Pancreas (tissue), 10 donors: ENCODE measurements at regions not wholly inside any gene's neighbourhood (a gene's known extent, or its start where the extent isn't known, plus 50 kb on each side); places are given as distances from the start of the nearest gene placed in this dataset.
"Not testable (repeated sequence)": the region's sequence is repeated elsewhere in the genome, so short reads cannot be mapped to it uniquely, and the experiment has no call there.

ENCODE experiments used
- ATAC-seq, 4 donors: fragments of 200-7000 bp; cut with Tn5 transposase; one replicate each; pipeline versions ENCODE4 v1.8.0 to v1.9.1; 2020; ENCODE audit warnings: mild to moderate bottlenecking in 4 of 4, moderate library complexity in 4 of 4
- DNase-seq, 6 donors: peaks; one replicate each; pipeline ENCODE4 v3.0.0-alpha.2; 2020
- FAIRE-seq: peaks from 2 replicates; lab custom pipeline; 2012; peaks lifted over from hg19 to GRCh38; lab: Jason Lieb, UNC
- H3K27ac ChIP-seq, 4 donors: fragments of 200-600 bp; sonication (generic); 1 replicate in 3 of 4; 2 replicates in 1 of 4; pipeline versions ENCODE4 v1.5.0 to v1.8.0; 2020
- H3K27me3 ChIP-seq, 4 donors: fragments of 200-600 bp; one replicate each; pipeline ENCODE4 v1.8.0; 2021
- H3K36me3 ChIP-seq, 3 donors: fragments of 200-600 bp; sonication (generic) in 1 of 3; one replicate each; pipeline versions ENCODE4 v1.5.0 to v1.8.0; 2020 to 2021
- H3K4me1 ChIP-seq, 3 donors: fragments of 200-600 bp; one replicate each; pipeline ENCODE4 v1.8.0; 2021
- H3K4me3 ChIP-seq, 4 donors: fragments of 200-600 bp; sonication (generic) in 2 of 4; one replicate each; pipeline versions ENCODE4 v1.5.0 to v1.8.0; 2020 to 2021
- H3K9me3 ChIP-seq, 4 donors: fragments of 200-600 bp; one replicate each; pipeline ENCODE4 v1.8.0; 2021
- CTCF ChIP-seq, 4 donors: fragments of 200-600 bp; sonication (generic) in 3 of 4; IDR thresholded peaks; one replicate each; pipeline versions ENCODE4 v1.5.0 to v1.8.0; 2021; ENCODE audit warnings: antibody characterized with exemption in 4 of 4
- WGBS, 2 donors: extraction: QIAGEN DNeasy Blood & Tissue Kit; methylation state at CpG; one replicate each; pipeline ENCODE4 v1.1.7; 2013; 5-methylcytosine and 5-hydroxymethylcytosine counted together
- intact Hi-C, 3 donors: fragments of 100-400 bp; cut with DNase I; formaldehyde crosslinking; loops; one replicate each; pipeline versions ENCODE4 v1.11.1 to v1.14.2; 2022
- donor health status: healthy with polysubstance abuse.
- donor health status: DM: no; HTN: no; CAD: no; lungs with moderate emphysema.
- donor health status: DM: no; HTN: no; CAD: no.
- donor health status: control.
- donor health status: control.
- donor health status: Bipolar disorder and iron deficiency.
- donor health status: DM: yes; HTN: yes; CAD: no.
- donor health status: DM: no; HTN: no; CAD: no.
- donor health status: DM: no; HTN: no; CAD: no.
- donor health status: DM: yes; HTN: yes; CAD: no.

DNA sequence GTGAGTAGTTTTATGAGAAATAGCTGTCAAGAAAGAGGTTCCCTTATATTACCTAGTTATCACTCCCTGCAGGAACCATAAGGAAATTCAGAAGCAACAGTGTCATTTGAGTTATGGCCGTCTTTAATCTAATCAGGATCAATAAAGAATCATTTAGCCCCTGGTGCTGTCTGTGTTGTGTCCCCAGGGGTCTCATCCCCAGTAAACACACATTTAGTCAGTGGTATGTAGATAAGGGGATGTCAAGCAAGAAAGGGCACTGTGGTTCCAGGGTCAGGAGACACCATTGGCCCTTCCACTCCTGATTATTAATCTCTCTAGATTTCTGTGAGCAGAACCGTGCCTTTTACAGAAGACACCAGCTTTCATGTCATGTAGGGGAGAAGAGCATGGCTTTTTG, 158.0 kb upstream of the SEMA6A start:
- intact Hi-C loops: no loop called here
- FAIRE-seq (no peak), DNase-seq (no peak), ATAC-seq (no peak)
- Histone ChIP-seq H3K27me3 (no peaks in the 10 kb centered on the region), H3K36me3 (no peaks in the 10 kb centered on the region), H3K4me1 (no peaks in the 10 kb centered on the region), H3K4me3 (no peak overlapping the region), H3K9me3 (no peaks in the 10 kb centered on the region), H3K27ac (no peak overlapping the region)
- WGBS, 2 donors: 58 to 66% methylated on average over 2 of the region's 2 CpGs
- TF ChIP-seq CTCF (IDR thresholded peaks at IDR 0.05): no peak

DNA sequence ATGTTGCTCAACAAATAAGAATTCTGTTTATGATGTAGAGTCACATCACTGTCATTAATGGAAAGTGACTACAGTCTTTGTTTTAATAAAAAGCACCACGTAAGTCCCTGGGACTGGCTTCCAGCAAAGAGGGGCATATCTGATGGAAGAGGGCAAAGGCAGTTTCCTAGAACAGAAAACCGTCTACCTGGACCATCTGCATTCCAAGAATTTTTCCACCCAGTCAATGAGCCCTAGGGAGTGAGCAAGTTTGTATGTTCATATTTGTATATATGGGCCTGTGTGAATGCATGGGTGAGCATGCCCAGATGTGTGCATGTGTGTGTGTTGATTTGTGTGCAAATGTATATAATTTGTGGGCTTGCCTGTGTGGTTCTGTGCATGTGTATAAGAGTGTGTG, 156.8 kb upstream of the SEMA6A start:
- intact Hi-C loops: no loop called here
- DNase-seq (no peak), FAIRE-seq (no peak), ATAC-seq (no peak)
- no peaks in the 10 kb centered on the region for H3K36me3 ChIP-seq
- no peak overlapping the region for H3K4me3 ChIP-seq
- no peak for TF ChIP-seq CTCF (IDR thresholded peaks at IDR 0.05)
- no peaks in the 10 kb centered on the region for H3K9me3 ChIP-seq
- H3K4me1 ChIP-seq: no peaks in the 10 kb centered on the region
- H3K27ac ChIP-seq: no peak overlapping the region
- WGBS, 2 donors: 57 to 65% methylated on average over 2 of the region's 2 CpGs
- H3K27me3 ChIP-seq: no peaks in the 10 kb centered on the region

DNA sequence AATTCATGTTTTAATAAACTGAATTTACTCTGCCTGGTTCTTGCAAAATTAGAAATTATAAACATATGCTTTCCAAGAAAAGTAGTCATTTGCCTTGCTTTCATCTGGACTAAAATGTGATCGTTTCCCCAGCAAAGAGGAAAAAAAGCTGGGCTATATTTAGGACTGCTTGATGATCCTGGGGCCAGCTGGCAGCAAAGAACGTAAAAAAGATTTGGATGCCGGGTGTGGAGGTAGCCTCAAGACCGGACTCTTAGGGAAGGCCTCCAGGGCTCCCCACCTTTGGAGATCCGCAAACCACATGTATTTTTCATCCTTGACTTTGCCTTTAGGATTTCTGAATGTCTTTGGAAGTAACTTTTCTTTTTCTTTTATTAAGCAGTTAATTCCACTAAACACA, 156.1 kb upstream of the SEMA6A start:
- intact Hi-C loops: no loop called here
- Histone ChIP-seq H3K27ac (no peak overlapping the region), H3K4me3 (no peak overlapping the region), H3K27me3 (no peaks in the 10 kb centered on the region), H3K9me3 (no peaks in the 10 kb centered on the region), H3K4me1 (no peaks in the 10 kb centered on the region), H3K36me3 (no peaks in the 10 kb centered on the region)
- ATAC-seq: no peak
- WGBS, 2 donors: 64 to 83% methylated on average over 5 of the region's 5 CpGs
- no peak for DNase-seq
- FAIRE-seq: no peak
- TF ChIP-seq CTCF (IDR thresholded peaks at IDR 0.05): no peak

DNA sequence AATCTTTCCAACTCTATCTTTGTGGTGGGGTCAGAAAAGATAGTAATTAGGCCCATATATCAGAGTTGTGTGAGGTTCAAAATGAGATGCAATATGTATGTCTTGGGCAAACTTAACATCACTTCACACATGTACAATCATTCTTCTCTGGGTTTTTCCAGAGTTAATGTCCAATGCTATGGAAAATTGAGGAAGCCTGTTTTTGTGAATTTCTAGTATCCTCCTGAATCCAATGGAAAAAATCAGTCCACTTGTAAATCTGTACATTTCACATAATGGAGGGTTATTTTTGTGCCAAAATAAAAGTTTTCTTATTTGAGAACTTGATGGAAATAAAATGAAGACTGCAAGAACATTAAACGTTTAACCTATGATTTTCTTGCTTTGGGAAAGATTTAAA, 155.6 kb upstream of the SEMA6A start:
- FAIRE-seq (no peak), DNase-seq (no peak), ATAC-seq (no peak)
- WGBS, 2 donors: 47 to 56% methylated on average over 1 of the region's 1 CpG
- no peaks in the 10 kb centered on the region for H3K27me3 ChIP-seq
- intact Hi-C loops: no loop called here
- no peaks in the 10 kb centered on the region for H3K9me3 ChIP-seq
- no peak overlapping the region for H3K4me3 ChIP-seq
- H3K4me1 ChIP-seq: no peaks in the 10 kb centered on the region
- H3K36me3 ChIP-seq: no peaks in the 10 kb centered on the region
- no peak overlapping the region for H3K27ac ChIP-seq
- no peak for TF ChIP-seq CTCF (IDR thresholded peaks at IDR 0.05)

DNA sequence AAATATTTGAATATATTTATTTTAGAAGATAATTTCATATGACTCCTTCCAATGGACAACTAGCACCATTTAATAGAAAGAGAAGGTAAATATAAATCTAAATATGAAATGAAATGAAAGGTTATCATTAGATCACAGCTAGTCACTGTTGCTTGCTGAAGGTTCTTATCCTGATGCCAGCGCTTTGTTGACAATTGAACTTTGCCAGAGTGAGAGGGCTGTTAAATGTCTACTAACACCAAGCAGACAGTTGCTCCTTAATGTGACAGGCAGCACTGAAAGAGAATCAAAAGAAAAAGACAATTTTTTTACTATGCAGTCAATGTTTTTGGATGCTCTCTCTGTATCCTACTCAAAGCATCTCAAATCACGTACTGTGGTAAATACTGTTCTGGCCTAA, 152.6 kb upstream of the SEMA6A start:
- H3K27ac ChIP-seq: no peak overlapping the region
- no peak for TF ChIP-seq CTCF (IDR thresholded peaks at IDR 0.05)
- H3K27me3 ChIP-seq: no peaks in the 10 kb centered on the region
- FAIRE-seq: no peak
- H3K4me3 ChIP-seq: no peak overlapping the region
- no peaks in the 10 kb centered on the region for H3K36me3 ChIP-seq
- WGBS, 2 donors: 69 to 74% methylated on average over 2 of the region's 2 CpGs
- intact Hi-C loops: no loop called here
- no peak for ATAC-seq
- no peaks in the 10 kb centered on the region for H3K9me3 ChIP-seq
- no peaks in the 10 kb centered on the region for H3K4me1 ChIP-seq
- DNase-seq: no peak

GRCh38 chr5:116726180-116726579, 151.6 kb upstream of the SEMA6A start:
- DNase-seq, H3K4me3 ChIP-seq, H3K27me3 ChIP-seq, intact Hi-C loops, H3K36me3 ChIP-seq, ATAC-seq, H3K4me1 ChIP-seq, H3K27ac ChIP-seq, FAIRE-seq, H3K9me3 ChIP-seq: not testable (repeated sequence)
- 88 to 96% methylated on average over 2 of the region's 2 CpGs for WGBS, 2 donors
